K562 (cell line): ENCODE measurements at regions not wholly inside any gene's neighbourhood (a gene's known extent, or its start where the extent isn't known, plus 50 kb on each side); places are given as distances from the start of the nearest gene placed in this dataset.

Experiments used
- HDAC6 ChIP-seq: IDR thresholded peaks from 2 replicates; pipeline ENCODE4 v1.6.1; 2012; ENCODE audit warnings: low read depth, mild to moderate bottlenecking, control low read depth, inconsistent platforms, low read length, moderate library complexity
- PREB ChIP-seq: sonication (generic); formaldehyde crosslinking; IDR thresholded peaks from 2 replicates; pipeline ENCODE4 v1.8.1; 2023; ENCODE audit warnings: mild to moderate bottlenecking, missing genetic modification reagents
- RBM17 ChIP-seq: fragments of 200-400 bp; formaldehyde crosslinking; IDR thresholded peaks from 2 replicates; pipeline ENCODE4 v1.6.1; 2017; ENCODE audit warnings: low read depth, mild to moderate bottlenecking, low read length, borderline replicate concordance
- SIX5 ChIP-seq, 2 experiments: IDR thresholded peaks; 2 replicates each; pipeline ENCODE4 v1.6.1; 2011; ENCODE audit warnings: low read length in 2 of 2, borderline replicate concordance in 1 of 2, low read depth in 1 of 2, mild to moderate bottlenecking in 1 of 2, moderate library complexity in 1 of 2; ENCODE audit not compliant: insufficient read depth in 1 of 2
- ZNF274 ChIP-seq: IDR thresholded peaks from 2 replicates; pipeline ENCODE4 v1.6.1; 2011; ENCODE audit warnings: low read depth, mild to moderate bottlenecking, low read length, moderate library complexity, borderline replicate concordance
- TF ChIP-seq, protein P1 (sequence below): fragments of 250-450 bp; sonication (Bioruptor Pico); IDR thresholded peaks from 2 replicates; pipeline ENCODE4 v1.4.0; 2020; ENCODE audit warnings: mild to moderate bottlenecking, moderate library complexity

DNA sequence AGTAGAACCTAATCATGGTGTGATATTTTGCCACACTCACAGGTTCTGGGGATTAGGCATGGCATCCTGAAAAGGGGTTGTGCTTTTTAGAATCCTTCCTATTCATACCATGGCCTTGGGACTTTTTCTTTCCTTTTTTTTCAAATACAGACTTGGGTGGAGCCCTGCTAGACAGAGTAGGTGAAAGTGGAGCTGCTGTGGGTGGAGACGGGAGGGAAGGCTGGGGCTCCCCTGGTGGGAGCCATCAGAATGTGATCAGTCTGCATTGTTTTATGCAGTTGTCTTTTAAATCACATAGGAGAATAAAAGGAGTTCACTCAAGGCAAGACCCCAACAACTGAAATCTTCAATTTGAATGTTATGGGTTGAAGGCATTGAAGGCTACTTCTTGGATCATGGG lies 130.2 kb downstream of the VAPA start (continued):
- TF ChIP-seq, protein P1, sequence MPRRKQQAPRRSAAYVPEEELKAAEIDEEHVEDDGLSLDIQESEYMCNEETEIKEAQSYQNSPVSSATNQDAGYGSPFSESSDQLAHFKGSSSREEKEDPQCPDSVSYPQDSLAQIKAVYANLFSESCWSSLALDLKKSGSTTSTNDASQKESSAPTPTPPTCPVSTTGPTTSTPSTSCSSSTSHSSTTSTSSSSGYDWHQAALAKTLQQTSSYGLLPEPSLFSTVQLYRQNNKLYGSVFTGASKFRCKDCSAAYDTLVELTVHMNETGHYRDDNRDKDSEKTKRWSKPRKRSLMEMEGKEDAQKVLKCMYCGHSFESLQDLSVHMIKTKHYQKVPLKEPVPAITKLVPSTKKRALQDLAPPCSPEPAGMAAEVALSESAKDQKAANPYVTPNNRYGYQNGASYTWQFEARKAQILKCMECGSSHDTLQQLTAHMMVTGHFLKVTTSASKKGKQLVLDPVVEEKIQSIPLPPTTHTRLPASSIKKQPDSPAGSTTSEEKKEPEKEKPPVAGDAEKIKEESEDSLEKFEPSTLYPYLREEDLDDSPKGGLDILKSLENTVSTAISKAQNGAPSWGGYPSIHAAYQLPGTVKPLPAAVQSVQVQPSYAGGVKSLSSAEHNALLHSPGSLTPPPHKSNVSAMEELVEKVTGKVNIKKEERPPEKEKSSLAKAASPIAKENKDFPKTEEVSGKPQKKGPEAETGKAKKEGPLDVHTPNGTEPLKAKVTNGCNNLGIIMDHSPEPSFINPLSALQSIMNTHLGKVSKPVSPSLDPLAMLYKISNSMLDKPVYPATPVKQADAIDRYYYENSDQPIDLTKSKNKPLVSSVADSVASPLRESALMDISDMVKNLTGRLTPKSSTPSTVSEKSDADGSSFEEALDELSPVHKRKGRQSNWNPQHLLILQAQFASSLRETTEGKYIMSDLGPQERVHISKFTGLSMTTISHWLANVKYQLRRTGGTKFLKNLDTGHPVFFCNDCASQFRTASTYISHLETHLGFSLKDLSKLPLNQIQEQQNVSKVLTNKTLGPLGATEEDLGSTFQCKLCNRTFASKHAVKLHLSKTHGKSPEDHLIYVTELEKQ = no peak
- TF ChIP-seq ZNF274 (no peak), SIX5 (IDR thresholded peaks at IDR 0.05; ENCODE audit: borderline replicate concordance in 1 of 2, insufficient read depth in 1 of 2, low read depth in 1 of 2, low read length in 2 of 2) (no peak), PREB (CRISPR knock-in tag) (no peak), RBM17 (no peak), HDAC6 (no peak)
